Posterior cingulate gyrus (tissue), 11 donors: ENCODE measurements at regions not wholly inside any gene's neighbourhood (a gene's known extent, or its start where the extent isn't known, plus 50 kb on each side); places are given as distances from the start of the nearest gene placed in this dataset.
"Not testable (repeated sequence)": the region's sequence is repeated elsewhere in the genome, so short reads cannot be mapped to it uniquely, and the experiment has no call there.

ENCODE experiments used
- DNase-seq, 10 donors: peaks; one replicate each; pipeline versions ENCODE4 v3.0.0 to v3.0.0-alpha.2; 2020 to 2021; ENCODE audit warnings: mixed read lengths in 3 of 10
- intact Hi-C: fragments of 100-400 bp; cut with DNase I; formaldehyde crosslinking; loops from one replicate; pipeline ENCODE4 v1.15.1; 2023

GRCh38 chr1:78240191-78240590 is 194.4 kb downstream of the GIPC2 start:
- DNase-seq = no peak
- intact Hi-C loops = no loop called here

- no peak for DNase-seq
- intact Hi-C loops = no loop called here
These were observed 195.0 kb downstream of the GIPC2 start for GRCh38 chr1:78240755-78241154.

- no peak for DNase-seq
- intact Hi-C loops = no loop called here
These were observed 201.3 kb downstream of the GIPC2 start for GRCh38 chr1:78247079-78247478.

GRCh38 chr1:78250201-78250600 is 204.4 kb downstream of the GIPC2 start:
- intact Hi-C loops = no loop called here
- no peak for DNase-seq

- intact Hi-C loops = no loop called here
- DNase-seq = no peak
These were observed 208.8 kb downstream of the GIPC2 start for GRCh38 chr1:78254517-78254916.

- intact Hi-C loops = no loop called here
- DNase-seq = no peak
These were observed 209.6 kb downstream of the GIPC2 start for GRCh38 chr1:78255383-78255782.

GRCh38 chr1:78255846-78256245 is 210.1 kb downstream of the GIPC2 start:
- DNase-seq = no peak
- intact Hi-C loops = no loop called here

- DNase-seq = peak in 1 of 10 donors; percentile 55
- intact Hi-C loops = no loop called here
These were observed 217.7 kb downstream of the GIPC2 start for GRCh38 chr1:78263459-78263858.

GRCh38 chr1:78263946-78264345 is 218.2 kb downstream of the GIPC2 start:
- intact Hi-C loops = no loop called here
- DNase-seq = no peak

GRCh38 chr1:78267513-78268218 is 221.9 kb downstream of the GIPC2 start:
- DNase-seq = no peak
- intact Hi-C loops = no loop called here

- no peak for DNase-seq
- intact Hi-C loops = no loop called here
These were observed 221.2 kb upstream of the PTGFR start for GRCh38 chr1:78269591-78269990.

GRCh38 chr1:78271423-78271822 is 219.4 kb upstream of the PTGFR start:
- DNase-seq, intact Hi-C loops: not testable (repeated sequence)

GRCh38 chr1:78274814-78275213 is 216.0 kb upstream of the PTGFR start:
- DNase-seq = no peak
- intact Hi-C loops = no loop called here

GRCh38 chr1:78275456-78275855 is 215.3 kb upstream of the PTGFR start:
- no peak for DNase-seq
- intact Hi-C loops = no loop called here

GRCh38 chr1:78275906-78276685 is 214.7 kb upstream of the PTGFR start:
- intact Hi-C loops = no loop called here
- no peak for DNase-seq

- DNase-seq = no peak
- intact Hi-C loops = no loop called here
These were observed 213.5 kb upstream of the PTGFR start for GRCh38 chr1:78277253-78277652.

- DNase-seq = no peak
- intact Hi-C loops = no loop called here
These were observed 211.7 kb upstream of the PTGFR start for GRCh38 chr1:78279051-78279450.

- intact Hi-C loops = no loop called here
- DNase-seq = no peak
These were observed 210.1 kb upstream of the PTGFR start for GRCh38 chr1:78280626-78281025.

- intact Hi-C loops = no loop called here
- DNase-seq = no peak
These were observed 209.2 kb upstream of the PTGFR start for GRCh38 chr1:78281580-78281979.

- intact Hi-C loops = no loop called here
- DNase-seq = no peak
These were observed 207.1 kb upstream of the PTGFR start for GRCh38 chr1:78283691-78284090.

GRCh38 chr1:78284354-78284753 is 206.4 kb upstream of the PTGFR start:
- intact Hi-C loops = no loop called here

GRCh38 chr1:78286686-78287085 is 204.1 kb upstream of the PTGFR start:
- intact Hi-C loops = no loop called here
- DNase-seq = no peak

More at GRCh38 chr1:78284354-78284753, 206.4 kb upstream of the PTGFR start:
- no peak for DNase-seq
